ENCODE measurements at regions not wholly inside any gene's neighbourhood (a gene's known extent, or its start where the extent isn't known, plus 50 kb on each side); places are given as distances from the start of the nearest gene placed in this dataset.
A peak's percentile ranks its signal among the peaks of the same experiment; 100 is the strongest.
"Not testable (repeated sequence)": the region's sequence is repeated elsewhere in the genome, so short reads cannot be mapped to it uniquely, and the experiment has no call there.

- DNase-seq, result no peak
These were observed 55.1 kb upstream of the STARD13 start for GRCh38 chr13:33340631-33341030.

GRCh38 chr13:33341861-33342452, 56.4 kb upstream of the STARD13 start:
- DNase-seq, result peak; percentile 61

- DNase-seq, result no peak
These were observed 60.3 kb upstream of the STARD13 start for GRCh38 chr13:33345842-33346241.

GRCh38 chr13:33347861-33348260, 62.3 kb upstream of the STARD13 start:
- no peak for DNase-seq

GRCh38 chr13:33348366-33348765, 62.8 kb upstream of the STARD13 start:
- no peak for DNase-seq

GRCh38 chr13:33349288-33349985, 63.9 kb upstream of the STARD13 start:
- DNase-seq, result no peak

- DNase-seq, result no peak
These were observed 64.7 kb upstream of the STARD13 start for GRCh38 chr13:33349986-33350826.

- DNase-seq, result no peak
These were observed 65.8 kb upstream of the STARD13 start for GRCh38 chr13:33351319-33351718.

- peak; percentile 74 for DNase-seq
These were observed 66.5 kb upstream of the STARD13 start for GRCh38 chr13:33352041-33352440.

- peak; percentile 44 for DNase-seq
These were observed 67.0 kb upstream of the STARD13 start for GRCh38 chr13:33352526-33352925.

- no peak for DNase-seq
These were observed 67.7 kb upstream of the STARD13 start for GRCh38 chr13:33353210-33353609.

- no peak for DNase-seq
These were observed 68.1 kb upstream of the STARD13 start for GRCh38 chr13:33353646-33354045.

- no peak for DNase-seq
These were observed 69.8 kb upstream of the STARD13 start for GRCh38 chr13:33355201-33355895.

- DNase-seq, result not testable (repeated sequence)
These were observed 72.5 kb upstream of the STARD13 start for GRCh38 chr13:33358076-33358475.

GRCh38 chr13:33362986-33363727, 77.6 kb upstream of the STARD13 start:
- no peak for DNase-seq

GRCh38 chr13:33364192-33364591, 78.6 kb upstream of the STARD13 start:
- DNase-seq, result no peak

- no peak for DNase-seq
These were observed 81.0 kb upstream of the STARD13 start for GRCh38 chr13:33366469-33367062.

- DNase-seq, result no peak
These were observed 81.8 kb upstream of the STARD13 start for GRCh38 chr13:33367171-33367895.

- no peak for DNase-seq
These were observed 82.4 kb upstream of the STARD13 start for GRCh38 chr13:33367926-33368325.

GRCh38 chr13:33369073-33369472, 83.5 kb upstream of the STARD13 start:
- peak; percentile 43 for DNase-seq

- no peak for DNase-seq
These were observed 86.8 kb upstream of the STARD13 start for GRCh38 chr13:33372251-33372919.
